HEK293T (cell line): ENCODE measurements at regions not wholly inside any gene's neighbourhood (a gene's known extent, or its start where the extent isn't known, plus 50 kb on each side); places are given as distances from the start of the nearest gene placed in this dataset.

Experiments
- CTCF ChIA-PET: fragments of 350-600 bp; formaldehyde crosslinking; extraction: SDS; loops from one replicate; lab custom pipeline; 2021; ENCODE audit warnings: antibody characterized with exemption, inconsistent platforms; lab: Yijun Ruan, JAX
- POLR2A ChIA-PET: fragments of 350-600 bp; formaldehyde crosslinking; extraction: SDS; loops from one replicate; lab custom pipeline; 2020; ENCODE audit warnings: antibody characterized with exemption, inconsistent platforms; lab: Yijun Ruan, JAX
- DNase-seq: peaks from one replicate; pipeline ENCODE4 v3.0.0; 2012; ENCODE audit warnings: mixed read lengths; ENCODE audit errors: extremely low spot score
- ARNT ChIP-seq: fragments of 450-650 bp; IDR thresholded peaks from 2 replicates; pipeline ENCODE4 v1.6.1; 2017; ENCODE audit warnings: mild to moderate bottlenecking
- BHLHE40 ChIP-seq: fragments of 450-650 bp; IDR thresholded peaks from 2 replicates; pipeline ENCODE4 v1.6.1; 2016; ENCODE audit warnings: mild to moderate bottlenecking, moderate library complexity, borderline replicate concordance
- CTBP1 ChIP-seq: fragments of 450-650 bp; IDR thresholded peaks from 2 replicates; pipeline ENCODE4 v1.6.1; 2016; ENCODE audit warnings: borderline replicate concordance
- ELF4 ChIP-seq: fragments of 450-650 bp; IDR thresholded peaks from 2 replicates; pipeline ENCODE4 v1.6.1; 2017; ENCODE audit warnings: antibody characterized with exemption
- FOXA1 ChIP-seq: fragments of 450-650 bp; IDR thresholded peaks from 2 replicates; pipeline ENCODE4 v1.6.1; 2016; ENCODE audit warnings: mild to moderate bottlenecking
- FOXK2 ChIP-seq: fragments of 450-650 bp; IDR thresholded peaks from 2 replicates; pipeline ENCODE4 v1.6.1; 2016; ENCODE audit warnings: mild to moderate bottlenecking
- FOXM1 ChIP-seq: fragments of 450-650 bp; IDR thresholded peaks from 2 replicates; pipeline ENCODE4 v1.6.1; 2017; ENCODE audit warnings: mild to moderate bottlenecking, borderline replicate concordance
- HDGF ChIP-seq: fragments of 450-650 bp; IDR thresholded peaks from 2 replicates; pipeline ENCODE4 v1.6.1; 2017; ENCODE audit warnings: antibody characterized with exemption, borderline replicate concordance
- L3MBTL2 ChIP-seq: fragments of 450-650 bp; conservative IDR thresholded peaks from 2 replicates; pipeline ENCODE4 v1.6.1; 2016; ENCODE audit warnings: mild to moderate bottlenecking
- LEF1 ChIP-seq: fragments of 450-650 bp; IDR thresholded peaks from 2 replicates; pipeline ENCODE4 v1.6.1; 2017; ENCODE audit warnings: mild to moderate bottlenecking, borderline replicate concordance
- NFRKB ChIP-seq: fragments of 450-650 bp; IDR thresholded peaks from 2 replicates; pipeline ENCODE4 v1.6.1; 2016; ENCODE audit warnings: mild to moderate bottlenecking, moderate library complexity
- PKNOX1 ChIP-seq: fragments of 450-650 bp; IDR thresholded peaks from 2 replicates; pipeline ENCODE4 v1.6.1; 2016
- SP1 ChIP-seq: fragments of 450-650 bp; IDR thresholded peaks from 2 replicates; pipeline ENCODE4 v1.6.1; 2017
- SUZ12 ChIP-seq: fragments of 450-650 bp; IDR thresholded peaks from 2 replicates; pipeline ENCODE4 v1.6.1; 2016; ENCODE audit warnings: mild to moderate bottlenecking
- TARDBP ChIP-seq: fragments of 450-650 bp; IDR thresholded peaks from 2 replicates; pipeline ENCODE4 v1.6.1; 2016
- ZNF384 ChIP-seq: fragments of 450-650 bp; IDR thresholded peaks from 2 replicates; pipeline ENCODE4 v1.6.1; 2016

DNA sequence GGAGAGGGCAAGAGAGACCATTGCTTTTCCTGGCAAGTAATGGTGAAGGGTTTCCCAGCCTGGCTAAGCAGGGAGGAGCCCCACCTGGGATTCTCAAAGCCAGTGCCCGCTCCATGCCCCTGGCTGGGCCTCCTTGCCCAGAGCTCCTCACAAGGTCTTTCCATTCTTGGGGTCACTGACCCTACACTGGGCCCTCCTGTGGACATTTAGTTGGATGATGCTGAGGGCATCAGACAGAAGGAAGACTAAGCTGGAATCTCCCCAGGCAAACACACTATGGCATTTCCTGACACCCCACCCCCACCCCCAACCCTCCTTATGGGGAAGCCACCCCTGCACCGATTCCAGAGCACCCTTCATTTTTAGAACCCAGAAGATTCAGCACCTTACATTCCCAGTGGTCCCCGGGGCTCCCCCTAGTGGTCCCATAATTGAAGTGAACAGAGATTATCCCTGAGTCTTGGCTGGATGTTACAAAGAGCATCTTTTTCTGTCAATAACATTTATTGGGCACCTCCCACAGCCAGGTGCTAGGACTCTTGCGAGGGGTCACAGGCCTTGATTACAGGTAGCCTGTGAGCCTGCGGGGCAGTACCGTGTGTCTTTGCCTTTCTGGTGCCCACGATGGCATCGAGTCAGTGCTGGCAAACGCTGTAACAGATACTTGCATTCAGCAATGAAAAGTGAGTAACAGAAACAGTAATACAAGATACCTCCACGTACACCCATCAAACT is 548.5 kb downstream of the BUD13 start:
- DNase-seq = peak; percentile 56
- POLR2A ChIA-PET = no interaction called here
- CTCF ChIA-PET = interaction anchor here (0.5 to 2.2 kb wide), 4 partner anchors 9 to 954 kb away, joined by 3 to 7 read pairs (median 3); no protein-coding TSS in a partner anchor
- no peak for TF ChIP-seq PKNOX1
- TF ChIP-seq ARNT = no peak
- TF ChIP-seq NFRKB = no peak
- TF ChIP-seq HDGF = no peak
- no peak for TF ChIP-seq ZNF384
- no peak for TF ChIP-seq L3MBTL2
- TF ChIP-seq SUZ12 = no peak
- no peak for TF ChIP-seq FOXK2
- TF ChIP-seq ELF4 = no peak
- no peak for TF ChIP-seq FOXA1
- TF ChIP-seq LEF1 = no peak

DNA sequence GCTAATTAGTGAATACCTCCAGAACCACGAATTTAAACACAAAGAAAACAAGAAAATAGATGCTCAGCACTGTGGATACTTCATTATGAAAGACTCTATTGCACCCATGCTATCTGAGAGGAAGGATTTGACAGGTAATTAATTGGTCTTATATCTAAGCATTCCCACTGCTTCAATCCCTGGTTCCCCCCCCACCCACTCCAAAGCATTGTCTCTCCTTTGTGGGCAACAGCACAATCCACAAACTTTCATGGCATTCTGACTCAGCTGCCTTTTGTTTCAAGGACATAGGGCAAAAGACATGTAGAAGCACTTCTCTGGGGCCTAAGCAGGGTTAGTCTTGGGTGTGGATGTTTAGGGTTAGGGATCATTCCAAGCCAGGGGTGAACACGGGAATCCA is 551.4 kb downstream of the BUD13 start:
- no peak for TF ChIP-seq FOXM1
- no peak for TF ChIP-seq CTBP1
- no peak for TF ChIP-seq L3MBTL2
- no peak for TF ChIP-seq ARNT
- TF ChIP-seq NFRKB = no peak
- TF ChIP-seq ZNF384 = no peak
- no peak for TF ChIP-seq HDGF
- TF ChIP-seq FOXK2 = no peak
- TF ChIP-seq PKNOX1 = no peak
- TF ChIP-seq BHLHE40 = no peak
- TF ChIP-seq TARDBP = no peak
- TF ChIP-seq ELF4 = no peak
- no peak for TF ChIP-seq FOXA1
- no peak for TF ChIP-seq SP1
- no peak for TF ChIP-seq SUZ12
- no peak for TF ChIP-seq LEF1
- DNase-seq = no peak
- ChIA-PET POLR2A (no interaction called here), CTCF (no interaction called here)

DNA sequence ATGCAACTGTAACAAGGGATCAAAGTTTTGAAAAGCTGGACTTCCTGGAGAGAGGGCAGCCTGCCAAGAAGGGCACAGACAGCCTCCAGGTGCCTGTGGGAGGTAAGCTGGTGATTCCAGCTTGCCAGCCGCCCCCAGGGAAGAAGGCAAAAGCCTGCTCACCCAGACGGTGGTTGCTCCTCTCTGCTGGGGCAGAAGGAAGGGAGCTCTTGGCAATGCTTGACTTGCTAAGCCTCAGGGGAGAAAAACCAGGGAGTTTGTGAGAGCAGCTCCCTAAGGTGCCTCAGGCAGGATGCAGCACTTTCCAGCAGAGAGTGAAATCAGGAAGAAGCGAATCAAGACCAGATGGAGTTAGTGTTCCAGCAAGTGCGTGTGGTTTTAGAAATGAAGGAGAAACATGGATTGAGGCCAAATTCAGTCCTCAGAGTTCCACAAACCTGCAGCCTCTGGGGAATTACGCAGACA is 553.6 kb downstream of the BUD13 start:
- ChIA-PET POLR2A (no interaction called here), CTCF (no interaction called here)
- no peak for DNase-seq
- no peak for TF ChIP-seq HDGF
- TF ChIP-seq LEF1 = no peak
- no peak for TF ChIP-seq L3MBTL2
- TF ChIP-seq ELF4 = no peak

DNA sequence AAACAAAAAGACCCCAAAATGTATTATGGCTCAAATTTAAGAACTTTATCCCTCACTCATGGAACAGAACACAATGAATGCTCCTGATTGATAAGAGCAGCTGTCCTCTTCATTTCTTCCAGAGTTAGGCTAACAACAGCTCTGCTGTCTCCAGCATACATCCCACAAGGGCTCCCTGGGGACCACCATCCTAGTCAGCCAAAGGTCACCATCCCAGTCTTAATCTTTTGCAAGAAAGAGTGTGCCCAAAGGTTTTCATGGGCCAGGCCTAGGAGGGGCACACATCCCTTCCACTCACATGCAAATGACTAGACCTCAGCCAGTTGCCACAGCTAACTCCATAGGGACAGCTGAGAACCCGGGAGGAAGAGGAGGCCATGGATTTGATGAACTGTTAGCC is 555.3 kb downstream of the BUD13 start:
- no peak for DNase-seq
- TF ChIP-seq BHLHE40 (no peak), FOXA1 (no peak), ELF4 (no peak), PKNOX1 (no peak), ARNT (no peak), FOXM1 (no peak), TARDBP (no peak), LEF1 (no peak), L3MBTL2 (no peak), SP1 (no peak), NFRKB (no peak), ZNF384 (no peak), SUZ12 (no peak), CTBP1 (no peak), FOXK2 (no peak), HDGF (no peak)
- CTCF ChIA-PET = interaction anchor here (0.6 to 1.4 kb wide), 6 partner anchors 11 to 537 kb away, joined by 3 read pairs; no protein-coding TSS in a partner anchor
- POLR2A ChIA-PET = no interaction called here

DNA sequence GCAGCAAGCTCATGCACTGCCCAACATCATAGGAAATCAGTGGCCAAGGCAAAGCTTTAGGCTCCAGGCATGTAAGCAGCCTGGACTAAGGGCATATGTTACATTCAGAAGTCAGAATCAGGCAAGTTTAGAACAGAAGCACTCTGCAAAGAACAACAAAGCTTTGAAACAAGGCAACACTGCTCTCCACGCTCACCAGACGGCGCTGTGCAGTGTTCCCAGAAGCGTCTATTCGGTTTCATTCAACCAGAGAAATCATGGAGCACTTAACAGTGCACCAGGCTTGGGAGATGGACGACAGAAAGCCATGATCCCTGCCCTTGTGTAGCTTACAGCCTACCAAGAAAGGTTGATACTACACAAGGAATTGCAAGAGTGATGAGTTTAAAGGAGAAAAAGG is 555.8 kb downstream of the BUD13 start:
- ChIA-PET CTCF (interaction anchor here (0.6 to 1.4 kb wide), 9 partner anchors 12 to 536 kb away, joined by 3 read pairs; no protein-coding TSS in a partner anchor), POLR2A (no interaction called here)
- DNase-seq = peak; percentile 63
- TF ChIP-seq BHLHE40 = no peak
- TF ChIP-seq PKNOX1 = no peak
- no peak for TF ChIP-seq FOXM1
- TF ChIP-seq TARDBP = no peak
- TF ChIP-seq L3MBTL2 = no peak
- no peak for TF ChIP-seq NFRKB
- TF ChIP-seq SUZ12 = no peak
- TF ChIP-seq ELF4 = no peak
- TF ChIP-seq CTBP1 = no peak
- no peak for TF ChIP-seq FOXK2
- TF ChIP-seq ZNF384 = no peak
- no peak for TF ChIP-seq FOXA1
- TF ChIP-seq LEF1 = no peak
- TF ChIP-seq HDGF = no peak
- no peak for TF ChIP-seq ARNT
